HCT116 (cell line): ENCODE measurements at regions not wholly inside any gene's neighbourhood (a gene's known extent, or its start where the extent isn't known, plus 50 kb on each side); places are given as distances from the start of the nearest gene placed in this dataset.

ENCODE experiments used
- CEBPB ChIP-seq: IDR thresholded peaks from 2 replicates; pipeline ENCODE4 v1.6.1; 2012; ENCODE audit warnings: low read depth
- EGR1 ChIP-seq: IDR thresholded peaks from 2 replicates; pipeline ENCODE4 v1.6.1; 2012; ENCODE audit warnings: low read depth
- EZH2 ChIP-seq: fragments of 200-600 bp; sonication (generic); IDR thresholded peaks from 2 replicates; pipeline ENCODE4 v1.6.1; 2017; ENCODE audit warnings: antibody characterized with exemption, mixed run types
- EZH2phosphoT487 ChIP-seq: fragments of 200-600 bp; IDR thresholded peaks from 2 replicates; pipeline ENCODE4 v1.6.1; 2018; ENCODE audit warnings: antibody characterized with exemption, borderline replicate concordance
- FOSL1 ChIP-seq: IDR thresholded peaks from 2 replicates; pipeline ENCODE4 v1.6.1; 2012; ENCODE audit warnings: low read depth
- POLR2A ChIP-seq: IDR thresholded peaks from 2 replicates; pipeline ENCODE4 v1.7.0; 2011; ENCODE audit warnings: borderline replicate concordance; ENCODE audit not compliant: insufficient read depth, insufficient read length; ENCODE audit errors: extremely low read depth
- POLR2AphosphoS5 ChIP-seq: IDR thresholded peaks from 2 replicates; pipeline ENCODE4 v1.6.1; 2011; ENCODE audit warnings: mild to moderate bottlenecking, low read depth, low read length, moderate library complexity
- SP1 ChIP-seq: IDR thresholded peaks from 2 replicates; pipeline ENCODE4 v1.6.1; 2012; ENCODE audit warnings: low read depth
- TF ChIP-seq, protein P1 (sequence below), 3 experiments: fragments of 200-600 bp in 1 of 3; sonication (generic) in 1 of 3; IDR thresholded peaks in 2 of 3; conservative IDR thresholded peaks in 1 of 3; 2 replicates each; pipeline ENCODE4 v1.5.1; 2012 to 2017; ENCODE audit warnings: low read depth in 2 of 3, low read length in 2 of 3, antibody characterized with exemption in 1 of 3, borderline replicate concordance in 1 of 3, control low read depth in 1 of 3, mild to moderate bottlenecking in 1 of 3, mixed read lengths in 1 of 3, mixed run types in 1 of 3, moderate library complexity in 1 of 3; ENCODE audit not compliant: insufficient read depth in 1 of 3
- TF ChIP-seq, protein P2 (sequence below): IDR thresholded peaks from 2 replicates; pipeline ENCODE4 v1.6.1; 2012; ENCODE audit warnings: low read depth

DNA sequence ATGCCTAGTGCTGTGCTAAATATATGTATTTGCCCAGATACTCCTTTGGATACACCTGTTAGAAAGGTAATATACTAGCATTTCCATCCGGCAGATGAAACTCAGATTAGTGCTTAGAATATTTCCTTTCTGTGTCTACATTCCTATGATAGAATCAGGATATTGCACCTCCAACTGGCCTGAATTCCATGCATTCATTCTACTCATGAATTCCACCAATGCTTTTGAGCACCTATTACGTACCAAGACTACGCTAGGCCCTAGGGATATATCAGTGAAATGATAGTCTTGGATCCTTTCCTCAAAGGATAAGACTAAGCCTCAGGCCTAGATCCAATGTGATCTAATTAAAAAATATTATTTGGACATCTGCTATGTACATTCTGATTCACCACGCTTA lies 223.8 kb upstream of the SERP2 start:
- TF ChIP-seq EZH2: no peak
- TF ChIP-seq POLR2AphosphoS5: no peak
- TF ChIP-seq, protein P1, sequence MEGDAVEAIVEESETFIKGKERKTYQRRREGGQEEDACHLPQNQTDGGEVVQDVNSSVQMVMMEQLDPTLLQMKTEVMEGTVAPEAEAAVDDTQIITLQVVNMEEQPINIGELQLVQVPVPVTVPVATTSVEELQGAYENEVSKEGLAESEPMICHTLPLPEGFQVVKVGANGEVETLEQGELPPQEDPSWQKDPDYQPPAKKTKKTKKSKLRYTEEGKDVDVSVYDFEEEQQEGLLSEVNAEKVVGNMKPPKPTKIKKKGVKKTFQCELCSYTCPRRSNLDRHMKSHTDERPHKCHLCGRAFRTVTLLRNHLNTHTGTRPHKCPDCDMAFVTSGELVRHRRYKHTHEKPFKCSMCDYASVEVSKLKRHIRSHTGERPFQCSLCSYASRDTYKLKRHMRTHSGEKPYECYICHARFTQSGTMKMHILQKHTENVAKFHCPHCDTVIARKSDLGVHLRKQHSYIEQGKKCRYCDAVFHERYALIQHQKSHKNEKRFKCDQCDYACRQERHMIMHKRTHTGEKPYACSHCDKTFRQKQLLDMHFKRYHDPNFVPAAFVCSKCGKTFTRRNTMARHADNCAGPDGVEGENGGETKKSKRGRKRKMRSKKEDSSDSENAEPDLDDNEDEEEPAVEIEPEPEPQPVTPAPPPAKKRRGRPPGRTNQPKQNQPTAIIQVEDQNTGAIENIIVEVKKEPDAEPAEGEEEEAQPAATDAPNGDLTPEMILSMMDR (IDR thresholded peaks at IDR 0.05 in 2 of 3, conservative IDR thresholded peaks at IDR 0.05 in 1 of 3; ENCODE audit: borderline replicate concordance in 1 of 3, insufficient read depth in 1 of 3, low read depth in 2 of 3, low read length in 2 of 3): no peak
- no peak for TF ChIP-seq FOSL1
- TF ChIP-seq POLR2A: no peak
- TF ChIP-seq EZH2phosphoT487: no peak
- no peak for TF ChIP-seq EGR1
- TF ChIP-seq CEBPB: no peak
- TF ChIP-seq SP1: no peak
- TF ChIP-seq, protein P2, sequence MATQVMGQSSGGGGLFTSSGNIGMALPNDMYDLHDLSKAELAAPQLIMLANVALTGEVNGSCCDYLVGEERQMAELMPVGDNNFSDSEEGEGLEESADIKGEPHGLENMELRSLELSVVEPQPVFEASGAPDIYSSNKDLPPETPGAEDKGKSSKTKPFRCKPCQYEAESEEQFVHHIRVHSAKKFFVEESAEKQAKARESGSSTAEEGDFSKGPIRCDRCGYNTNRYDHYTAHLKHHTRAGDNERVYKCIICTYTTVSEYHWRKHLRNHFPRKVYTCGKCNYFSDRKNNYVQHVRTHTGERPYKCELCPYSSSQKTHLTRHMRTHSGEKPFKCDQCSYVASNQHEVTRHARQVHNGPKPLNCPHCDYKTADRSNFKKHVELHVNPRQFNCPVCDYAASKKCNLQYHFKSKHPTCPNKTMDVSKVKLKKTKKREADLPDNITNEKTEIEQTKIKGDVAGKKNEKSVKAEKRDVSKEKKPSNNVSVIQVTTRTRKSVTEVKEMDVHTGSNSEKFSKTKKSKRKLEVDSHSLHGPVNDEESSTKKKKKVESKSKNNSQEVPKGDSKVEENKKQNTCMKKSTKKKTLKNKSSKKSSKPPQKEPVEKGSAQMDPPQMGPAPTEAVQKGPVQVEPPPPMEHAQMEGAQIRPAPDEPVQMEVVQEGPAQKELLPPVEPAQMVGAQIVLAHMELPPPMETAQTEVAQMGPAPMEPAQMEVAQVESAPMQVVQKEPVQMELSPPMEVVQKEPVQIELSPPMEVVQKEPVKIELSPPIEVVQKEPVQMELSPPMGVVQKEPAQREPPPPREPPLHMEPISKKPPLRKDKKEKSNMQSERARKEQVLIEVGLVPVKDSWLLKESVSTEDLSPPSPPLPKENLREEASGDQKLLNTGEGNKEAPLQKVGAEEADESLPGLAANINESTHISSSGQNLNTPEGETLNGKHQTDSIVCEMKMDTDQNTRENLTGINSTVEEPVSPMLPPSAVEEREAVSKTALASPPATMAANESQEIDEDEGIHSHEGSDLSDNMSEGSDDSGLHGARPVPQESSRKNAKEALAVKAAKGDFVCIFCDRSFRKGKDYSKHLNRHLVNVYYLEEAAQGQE: no peak
